NCI-H2081 (cell line): ENCODE measurements at regions not wholly inside any gene's neighbourhood (a gene's known extent, or its start where the extent isn't known, plus 50 kb on each side); places are given as distances from the start of the nearest gene placed in this dataset.

ENCODE experiments used
- DNase-seq, 2 experiments: peaks; one replicate each; lab custom pipeline; 2025; lab: John Stamatoyannopoulos, UW

- DNase-seq, result no peak
These were observed 78.0 kb downstream of the RGS13 start for GRCh38 chr1:192713921-192714320.

GRCh38 chr1:192724670-192725069, 84.2 kb upstream of the RGS2 start:
- DNase-seq, result no peak

- no peak for DNase-seq
These were observed 81.9 kb upstream of the RGS2 start for GRCh38 chr1:192726820-192727504.

GRCh38 chr1:192729500-192729899, 79.3 kb upstream of the RGS2 start:
- DNase-seq, result no peak

- no peak for DNase-seq
These were observed 78.6 kb upstream of the RGS2 start for GRCh38 chr1:192730198-192730597.

- no peak for DNase-seq
These were observed 76.1 kb upstream of the RGS2 start for GRCh38 chr1:192732787-192733186.

- DNase-seq, result no peak
These were observed 73.4 kb upstream of the RGS2 start for GRCh38 chr1:192735298-192735915.

- no peak for DNase-seq
These were observed 71.5 kb upstream of the RGS2 start for GRCh38 chr1:192737306-192737705.

GRCh38 chr1:192739476-192740184, 69.2 kb upstream of the RGS2 start:
- DNase-seq, result no peak

GRCh38 chr1:192740214-192740613, 68.6 kb upstream of the RGS2 start:
- no peak for DNase-seq

- DNase-seq, result no peak
These were observed 67.7 kb upstream of the RGS2 start for GRCh38 chr1:192741095-192741494.

- no peak for DNase-seq
These were observed 61.5 kb upstream of the RGS2 start for GRCh38 chr1:192747301-192747700.

- DNase-seq, result no peak
These were observed 60.9 kb upstream of the RGS2 start for GRCh38 chr1:192747943-192748342.

- DNase-seq, result peak in 1 of 2 experiments; percentile 28
These were observed 59.5 kb upstream of the RGS2 start for GRCh38 chr1:192749349-192749748.

- DNase-seq, result no peak
These were observed 57.6 kb upstream of the RGS2 start for GRCh38 chr1:192751260-192751659.

GRCh38 chr1:192756314-192756713, 52.5 kb upstream of the RGS2 start:
- DNase-seq, result no peak

GRCh38 chr1:192756847-192757246, 52.0 kb upstream of the RGS2 start:
- DNase-seq, result no peak

GRCh38 chr1:192758492-192758891, 50.3 kb upstream of the RGS2 start:
- no peak for DNase-seq
